GM23338 (cell line): ENCODE measurements at regions not wholly inside any gene's neighbourhood (a gene's known extent, or its start where the extent isn't known, plus 50 kb on each side); places are given as distances from the start of the nearest gene placed in this dataset.

Experiments
- ATAC-seq: fragments of 200-7000 bp; cut with Tn5 transposase; 3 replicates; pipeline ENCODE4 v1.9.1; 2020
- DNase-seq: peaks from one replicate; pipeline ENCODE4 v3.0.0-alpha.2; 2015; ENCODE audit warnings: low spot score
- H2AFZ ChIP-seq: fragments of 200-600 bp; sonication (generic); 2 replicates; pipeline ENCODE4 v1.8.0; 2016; ENCODE audit warnings: antibody characterized with exemption, mild to moderate bottlenecking, moderate library complexity
- H3F3A ChIP-seq: fragments of 200-600 bp; sonication (generic); replicated peaks from 2 replicates; pipeline ENCODE4 v1.8.0; 2017; ENCODE audit warnings: antibody characterized with exemption, mixed run types, low read depth
- H3K27ac ChIP-seq: fragments of 200-600 bp; sonication (generic); 2 replicates; pipeline ENCODE4 v1.6.1; 2016; ENCODE audit warnings: low read depth
- H3K27me3 ChIP-seq: fragments of 200-600 bp; sonication (generic); 2 replicates; pipeline ENCODE4 v1.8.0; 2016; ENCODE audit warnings: mild to moderate bottlenecking, mixed run types, moderate library complexity; ENCODE audit not compliant: insufficient read depth
- H3K36me3 ChIP-seq: fragments of 200-600 bp; sonication (generic); 2 replicates; pipeline ENCODE4 v1.8.0; 2016; ENCODE audit warnings: mild to moderate bottlenecking; ENCODE audit not compliant: insufficient read depth
- H3K4me1 ChIP-seq: fragments of 200-600 bp; sonication (generic); 2 replicates; pipeline ENCODE4 v1.8.0; 2016; ENCODE audit warnings: mild to moderate bottlenecking, moderate library complexity; ENCODE audit not compliant: insufficient read depth
- H3K4me2 ChIP-seq: fragments of 200-600 bp; sonication (generic); 2 replicates; pipeline ENCODE4 v1.7.1; 2017; ENCODE audit warnings: mixed run types
- H3K4me3 ChIP-seq: fragments of 200-600 bp; sonication (generic); 2 replicates; pipeline ENCODE4 v1.6.1; 2016; ENCODE audit warnings: mixed run types
- H3K79me2 ChIP-seq: fragments of 200-600 bp; sonication (generic); replicated peaks from 2 replicates; pipeline ENCODE4 v1.8.0; 2017; ENCODE audit warnings: mild to moderate bottlenecking; ENCODE audit not compliant: insufficient read depth
- H3K9me2 ChIP-seq: fragments of 200-600 bp; sonication (generic); 2 replicates; pipeline ENCODE4 v1.8.0; 2017; ENCODE audit not compliant: insufficient read depth
- H4K20me1 ChIP-seq: fragments of 200-600 bp; sonication (generic); replicated peaks from 2 replicates; pipeline ENCODE4 v1.8.0; 2017; ENCODE audit warnings: mild to moderate bottlenecking; ENCODE audit not compliant: insufficient read depth
- H3K27ac Mint-ChIP-seq: 2 replicates; pipeline ENCODE4 v1.8.0; 2020; ENCODE audit warnings: inconsistent platforms, mild to moderate bottlenecking, moderate library complexity, mixed read lengths
- H3K27me3 Mint-ChIP-seq: 3 replicates; pipeline ENCODE4 v1.8.0; 2022; ENCODE audit warnings: low read depth, mild to moderate bottlenecking, moderate library complexity, mixed read lengths, inconsistent platforms; ENCODE audit not compliant: insufficient read depth, poor library complexity
- H3K36me3 Mint-ChIP-seq: 3 replicates; pipeline ENCODE4 v1.8.0; 2021; ENCODE audit warnings: low read depth, mild to moderate bottlenecking, inconsistent platforms, moderate library complexity, mixed read lengths
- H3K4me1 Mint-ChIP-seq: 3 replicates; pipeline ENCODE4 v1.8.0; 2020; ENCODE audit warnings: mild to moderate bottlenecking, inconsistent platforms, mixed read lengths
- H3K4me3 Mint-ChIP-seq: 3 replicates; pipeline ENCODE4 v1.8.0; 2021; ENCODE audit warnings: moderate library complexity, mild to moderate bottlenecking, inconsistent platforms, mixed read lengths
- H3K9me3 Mint-ChIP-seq: 3 replicates; pipeline ENCODE4 v1.8.0; 2020; ENCODE audit warnings: moderate library complexity, mild to moderate bottlenecking, inconsistent platforms, mixed read lengths
- CREB1 ChIP-seq: fragments of 250-450 bp; sonication (Bioruptor Pico); IDR thresholded peaks from 2 replicates; pipeline ENCODE4 v1.5.0; 2020; ENCODE audit warnings: low read depth, mild to moderate bottlenecking, moderate library complexity
- EZH2 ChIP-seq: fragments of 200-600 bp; sonication (generic); IDR thresholded peaks from one replicate; pipeline ENCODE4 v1.8.0; 2017; ENCODE audit warnings: antibody characterized with exemption, mild to moderate bottlenecking, low read depth; ENCODE audit not compliant: unreplicated experiment
- EZH2phosphoT487 ChIP-seq: fragments of 200-600 bp; sonication (generic); IDR thresholded peaks from one replicate; pipeline ENCODE4 v1.8.1; 2018; ENCODE audit warnings: antibody characterized with exemption; ENCODE audit not compliant: unreplicated experiment
- JUNB ChIP-seq: IDR thresholded peaks from one replicate; pipeline ENCODE4 v1.6.1; 2016; ENCODE audit warnings: antibody characterized with exemption; ENCODE audit not compliant: unreplicated experiment
- NANOG ChIP-seq: IDR thresholded peaks from 2 replicates; pipeline ENCODE4 v1.6.1; 2016; ENCODE audit warnings: antibody characterized with exemption, borderline replicate concordance
- POLR2AphosphoS5 ChIP-seq: IDR thresholded peaks from 2 replicates; pipeline ENCODE4 v1.6.1; 2016; ENCODE audit warnings: antibody characterized with exemption, low read depth
- STAT1 ChIP-seq: IDR thresholded peaks from one replicate; pipeline ENCODE4 v1.6.1; 2016; ENCODE audit warnings: antibody characterized with exemption; ENCODE audit not compliant: unreplicated experiment
- ZNF114 ChIP-seq: fragments of 250-450 bp; sonication (Bioruptor Pico); IDR thresholded peaks from 2 replicates; pipeline ENCODE4 v1.5.0; 2020; ENCODE audit warnings: mild to moderate bottlenecking, moderate library complexity
- ZNF331 ChIP-seq: fragments of 250-450 bp; sonication (Bioruptor Pico); IDR thresholded peaks from 2 replicates; pipeline ENCODE4 v1.5.0; 2020; ENCODE audit warnings: low read depth, mild to moderate bottlenecking, moderate library complexity
- TF ChIP-seq, protein P1 (sequence below): IDR thresholded peaks from 2 replicates; pipeline ENCODE4 v1.6.1; 2016; ENCODE audit warnings: antibody characterized with exemption
- TF ChIP-seq, protein P2 (sequence below), 2 experiments: fragments of 200-600 bp in 1 of 2; sonication (generic) in 1 of 2; conservative IDR thresholded peaks; 2 replicates each; pipeline versions ENCODE4 v1.5.1 to v1.6.1; 2016 to 2017; ENCODE audit warnings: antibody characterized with exemption in 2 of 2, low read depth in 2 of 2, mild to moderate bottlenecking in 2 of 2, moderate library complexity in 1 of 2
- TF ChIP-seq, protein P3 (sequence below): fragments of 250-450 bp; sonication (Bioruptor Pico); IDR thresholded peaks from 2 replicates; pipeline ENCODE4 v1.5.0; 2020; ENCODE audit warnings: mild to moderate bottlenecking, moderate library complexity
- TF ChIP-seq, protein P4 (sequence below): IDR thresholded peaks from one replicate; pipeline ENCODE4 v1.6.1; 2018; ENCODE audit warnings: antibody characterized with exemption; ENCODE audit not compliant: unreplicated experiment

DNA sequence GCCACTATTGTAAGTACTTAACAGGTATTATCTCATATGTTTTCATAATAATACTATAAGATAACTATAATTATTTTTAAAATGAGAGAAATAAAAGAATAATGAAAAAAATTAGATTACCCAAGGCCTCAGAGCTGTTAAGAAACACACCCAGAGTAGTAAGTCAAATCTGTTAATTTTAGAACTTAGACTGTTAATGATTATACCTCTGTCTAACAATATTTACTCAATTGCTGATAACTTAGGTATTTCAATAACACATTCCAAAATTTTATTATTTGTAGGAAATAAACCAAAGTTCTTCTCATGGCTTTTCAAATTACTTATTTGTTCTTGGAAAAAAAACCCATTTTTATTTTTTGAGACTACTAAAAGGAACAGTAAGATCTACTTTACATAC is 227.5 kb upstream of the KCNH7 start (continued):
- TF ChIP-seq POLR2AphosphoS5: no peak
- TF ChIP-seq JUNB: no peak

DNA sequence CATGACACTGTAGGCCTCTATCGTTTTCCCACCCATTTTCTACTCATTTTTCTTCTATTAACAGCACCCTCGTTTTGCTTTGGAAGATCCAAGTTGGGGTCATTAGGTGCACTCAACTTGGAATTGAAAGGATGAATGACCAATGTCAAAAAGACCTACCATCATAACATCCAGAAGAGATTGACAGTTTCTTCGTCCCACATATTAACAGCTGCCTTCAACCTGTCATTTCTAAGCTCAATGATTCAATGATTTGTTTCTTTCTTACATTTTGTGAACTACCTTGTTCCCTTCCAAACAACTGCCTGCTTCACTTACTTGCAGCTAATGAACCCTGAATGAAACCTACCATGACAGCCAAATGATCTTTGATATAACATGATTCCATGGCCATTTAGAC is 224.0 kb upstream of the KCNH7 start:
- Histone ChIP-seq H4K20me1 (no peaks in the 10 kb centered on the region), H3K4me3 (no peak overlapping the region), H3F3A (no peaks in the 10 kb centered on the region), H3K79me2 (no peaks in the 10 kb centered on the region), H2AFZ (no peak overlapping the region), H3K27ac (no peak overlapping the region), H3K4me2 (no peak overlapping the region), H3K4me1 (no peaks in the 10 kb centered on the region), H3K27me3 (no peaks in the 10 kb centered on the region), H3K9me2 (no peaks in the 10 kb centered on the region), H3K36me3 (no peaks in the 10 kb centered on the region)
- Mint-ChIP-seq H3K9me3 (peaks cover 8% of the 10 kb centered on the region; the same call in 2 of the 3 replicates), H3K27ac (no peak overlapping the region), H3K27me3 (peaks cover 1% of the 10 kb centered on the region), H3K36me3 (peaks cover 2% of the 10 kb centered on the region; the same call in 1 of the 3 replicates), H3K4me1 (no peaks in the 10 kb centered on the region), H3K4me3 (no peak overlapping the region)
- no peak for DNase-seq
- ATAC-seq: no peak
- TF ChIP-seq, protein P1, sequence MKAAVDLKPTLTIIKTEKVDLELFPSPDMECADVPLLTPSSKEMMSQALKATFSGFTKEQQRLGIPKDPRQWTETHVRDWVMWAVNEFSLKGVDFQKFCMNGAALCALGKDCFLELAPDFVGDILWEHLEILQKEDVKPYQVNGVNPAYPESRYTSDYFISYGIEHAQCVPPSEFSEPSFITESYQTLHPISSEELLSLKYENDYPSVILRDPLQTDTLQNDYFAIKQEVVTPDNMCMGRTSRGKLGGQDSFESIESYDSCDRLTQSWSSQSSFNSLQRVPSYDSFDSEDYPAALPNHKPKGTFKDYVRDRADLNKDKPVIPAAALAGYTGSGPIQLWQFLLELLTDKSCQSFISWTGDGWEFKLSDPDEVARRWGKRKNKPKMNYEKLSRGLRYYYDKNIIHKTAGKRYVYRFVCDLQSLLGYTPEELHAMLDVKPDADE: no peak
- TF ChIP-seq, protein P2, sequence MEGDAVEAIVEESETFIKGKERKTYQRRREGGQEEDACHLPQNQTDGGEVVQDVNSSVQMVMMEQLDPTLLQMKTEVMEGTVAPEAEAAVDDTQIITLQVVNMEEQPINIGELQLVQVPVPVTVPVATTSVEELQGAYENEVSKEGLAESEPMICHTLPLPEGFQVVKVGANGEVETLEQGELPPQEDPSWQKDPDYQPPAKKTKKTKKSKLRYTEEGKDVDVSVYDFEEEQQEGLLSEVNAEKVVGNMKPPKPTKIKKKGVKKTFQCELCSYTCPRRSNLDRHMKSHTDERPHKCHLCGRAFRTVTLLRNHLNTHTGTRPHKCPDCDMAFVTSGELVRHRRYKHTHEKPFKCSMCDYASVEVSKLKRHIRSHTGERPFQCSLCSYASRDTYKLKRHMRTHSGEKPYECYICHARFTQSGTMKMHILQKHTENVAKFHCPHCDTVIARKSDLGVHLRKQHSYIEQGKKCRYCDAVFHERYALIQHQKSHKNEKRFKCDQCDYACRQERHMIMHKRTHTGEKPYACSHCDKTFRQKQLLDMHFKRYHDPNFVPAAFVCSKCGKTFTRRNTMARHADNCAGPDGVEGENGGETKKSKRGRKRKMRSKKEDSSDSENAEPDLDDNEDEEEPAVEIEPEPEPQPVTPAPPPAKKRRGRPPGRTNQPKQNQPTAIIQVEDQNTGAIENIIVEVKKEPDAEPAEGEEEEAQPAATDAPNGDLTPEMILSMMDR (conservative IDR thresholded peaks at IDR 0.05; ENCODE audit: low read depth in 2 of 2): no peak
- TF ChIP-seq NANOG (no peak), POLR2AphosphoS5 (no peak), JUNB (no peak), CREB1 (CRISPR knock-in tag) (no peak), STAT1 (no peak), EZH2phosphoT487 (no peak), ZNF331 (CRISPR knock-in tag) (no peak), ZNF114 (CRISPR knock-in tag) (no peak), EZH2 (no peak)
- TF ChIP-seq, protein P3, sequence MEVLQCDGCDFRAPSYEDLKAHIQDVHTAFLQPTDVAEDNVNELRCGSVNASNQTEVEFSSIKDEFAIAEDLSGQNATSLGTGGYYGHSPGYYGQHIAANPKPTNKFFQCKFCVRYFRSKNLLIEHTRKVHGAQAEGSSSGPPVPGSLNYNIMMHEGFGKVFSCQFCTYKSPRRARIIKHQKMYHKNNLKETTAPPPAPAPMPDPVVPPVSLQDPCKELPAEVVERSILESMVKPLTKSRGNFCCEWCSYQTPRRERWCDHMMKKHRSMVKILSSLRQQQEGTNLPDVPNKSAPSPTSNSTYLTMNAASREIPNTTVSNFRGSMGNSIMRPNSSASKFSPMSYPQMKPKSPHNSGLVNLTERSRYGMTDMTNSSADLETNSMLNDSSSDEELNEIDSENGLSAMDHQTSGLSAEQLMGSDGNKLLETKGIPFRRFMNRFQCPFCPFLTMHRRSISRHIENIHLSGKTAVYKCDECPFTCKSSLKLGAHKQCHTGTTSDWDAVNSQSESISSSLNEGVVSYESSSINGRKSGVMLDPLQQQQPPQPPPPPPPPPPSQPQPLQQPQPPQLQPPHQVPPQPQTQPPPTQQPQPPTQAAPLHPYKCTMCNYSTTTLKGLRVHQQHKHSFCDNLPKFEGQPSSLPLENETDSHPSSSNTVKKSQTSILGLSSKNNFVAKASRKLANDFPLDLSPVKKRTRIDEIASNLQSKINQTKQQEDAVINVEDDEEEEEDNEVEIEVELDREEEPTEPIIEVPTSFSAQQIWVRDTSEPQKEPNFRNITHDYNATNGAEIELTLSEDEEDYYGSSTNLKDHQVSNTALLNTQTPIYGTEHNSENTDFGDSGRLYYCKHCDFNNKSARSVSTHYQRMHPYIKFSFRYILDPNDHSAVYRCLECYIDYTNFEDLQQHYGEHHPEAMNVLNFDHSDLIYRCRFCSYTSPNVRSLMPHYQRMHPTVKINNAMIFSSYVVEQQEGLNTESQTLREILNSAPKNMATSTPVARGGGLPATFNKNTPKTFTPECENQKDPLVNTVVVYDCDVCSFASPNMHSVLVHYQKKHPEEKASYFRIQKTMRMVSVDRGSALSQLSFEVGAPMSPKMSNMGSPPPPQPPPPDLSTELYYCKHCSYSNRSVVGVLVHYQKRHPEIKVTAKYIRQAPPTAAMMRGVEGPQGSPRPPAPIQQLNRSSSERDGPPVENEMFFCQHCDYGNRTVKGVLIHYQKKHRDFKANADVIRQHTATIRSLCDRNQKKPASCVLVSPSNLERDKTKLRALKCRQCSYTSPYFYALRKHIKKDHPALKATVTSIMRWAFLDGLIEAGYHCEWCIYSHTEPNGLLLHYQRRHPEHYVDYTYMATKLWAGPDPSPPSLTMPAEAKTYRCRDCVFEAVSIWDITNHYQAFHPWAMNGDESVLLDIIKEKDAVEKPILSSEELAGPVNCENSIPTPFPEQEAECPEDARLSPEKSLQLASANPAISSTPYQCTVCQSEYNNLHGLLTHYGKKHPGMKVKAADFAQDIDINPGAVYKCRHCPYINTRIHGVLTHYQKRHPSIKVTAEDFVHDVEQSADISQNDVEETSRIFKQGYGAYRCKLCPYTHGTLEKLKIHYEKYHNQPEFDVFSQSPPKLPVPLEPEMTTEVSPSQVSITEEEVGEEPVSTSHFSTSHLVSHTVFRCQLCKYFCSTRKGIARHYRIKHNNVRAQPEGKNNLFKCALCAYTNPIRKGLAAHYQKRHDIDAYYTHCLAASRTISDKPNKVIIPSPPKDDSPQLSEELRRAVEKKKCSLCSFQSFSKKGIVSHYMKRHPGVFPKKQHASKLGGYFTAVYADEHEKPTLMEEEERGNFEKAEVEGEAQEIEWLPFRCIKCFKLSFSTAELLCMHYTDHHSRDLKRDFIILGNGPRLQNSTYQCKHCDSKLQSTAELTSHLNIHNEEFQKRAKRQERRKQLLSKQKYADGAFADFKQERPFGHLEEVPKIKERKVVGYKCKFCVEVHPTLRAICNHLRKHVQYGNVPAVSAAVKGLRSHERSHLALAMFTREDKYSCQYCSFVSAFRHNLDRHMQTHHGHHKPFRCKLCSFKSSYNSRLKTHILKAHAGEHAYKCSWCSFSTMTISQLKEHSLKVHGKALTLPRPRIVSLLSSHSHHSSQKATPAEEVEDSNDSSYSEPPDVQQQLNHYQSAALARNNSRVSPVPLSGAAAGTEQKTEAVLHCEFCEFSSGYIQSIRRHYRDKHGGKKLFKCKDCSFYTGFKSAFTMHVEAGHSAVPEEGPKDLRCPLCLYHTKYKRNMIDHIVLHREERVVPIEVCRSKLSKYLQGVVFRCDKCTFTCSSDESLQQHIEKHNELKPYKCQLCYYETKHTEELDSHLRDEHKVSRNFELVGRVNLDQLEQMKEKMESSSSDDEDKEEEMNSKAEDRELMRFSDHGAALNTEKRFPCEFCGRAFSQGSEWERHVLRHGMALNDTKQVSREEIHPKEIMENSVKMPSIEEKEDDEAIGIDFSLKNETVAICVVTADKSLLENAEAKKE (CRISPR knock-in tag): no peak
- TF ChIP-seq, protein P4, sequence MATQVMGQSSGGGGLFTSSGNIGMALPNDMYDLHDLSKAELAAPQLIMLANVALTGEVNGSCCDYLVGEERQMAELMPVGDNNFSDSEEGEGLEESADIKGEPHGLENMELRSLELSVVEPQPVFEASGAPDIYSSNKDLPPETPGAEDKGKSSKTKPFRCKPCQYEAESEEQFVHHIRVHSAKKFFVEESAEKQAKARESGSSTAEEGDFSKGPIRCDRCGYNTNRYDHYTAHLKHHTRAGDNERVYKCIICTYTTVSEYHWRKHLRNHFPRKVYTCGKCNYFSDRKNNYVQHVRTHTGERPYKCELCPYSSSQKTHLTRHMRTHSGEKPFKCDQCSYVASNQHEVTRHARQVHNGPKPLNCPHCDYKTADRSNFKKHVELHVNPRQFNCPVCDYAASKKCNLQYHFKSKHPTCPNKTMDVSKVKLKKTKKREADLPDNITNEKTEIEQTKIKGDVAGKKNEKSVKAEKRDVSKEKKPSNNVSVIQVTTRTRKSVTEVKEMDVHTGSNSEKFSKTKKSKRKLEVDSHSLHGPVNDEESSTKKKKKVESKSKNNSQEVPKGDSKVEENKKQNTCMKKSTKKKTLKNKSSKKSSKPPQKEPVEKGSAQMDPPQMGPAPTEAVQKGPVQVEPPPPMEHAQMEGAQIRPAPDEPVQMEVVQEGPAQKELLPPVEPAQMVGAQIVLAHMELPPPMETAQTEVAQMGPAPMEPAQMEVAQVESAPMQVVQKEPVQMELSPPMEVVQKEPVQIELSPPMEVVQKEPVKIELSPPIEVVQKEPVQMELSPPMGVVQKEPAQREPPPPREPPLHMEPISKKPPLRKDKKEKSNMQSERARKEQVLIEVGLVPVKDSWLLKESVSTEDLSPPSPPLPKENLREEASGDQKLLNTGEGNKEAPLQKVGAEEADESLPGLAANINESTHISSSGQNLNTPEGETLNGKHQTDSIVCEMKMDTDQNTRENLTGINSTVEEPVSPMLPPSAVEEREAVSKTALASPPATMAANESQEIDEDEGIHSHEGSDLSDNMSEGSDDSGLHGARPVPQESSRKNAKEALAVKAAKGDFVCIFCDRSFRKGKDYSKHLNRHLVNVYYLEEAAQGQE: no peak
